Hepatocyte (in vitro differentiated cells): ENCODE measurements at regions not wholly inside any gene's neighbourhood (a gene's known extent, or its start where the extent isn't known, plus 50 kb on each side); places are given as distances from the start of the nearest gene placed in this dataset.
"Not testable (repeated sequence)": the region's sequence is repeated elsewhere in the genome, so short reads cannot be mapped to it uniquely, and the experiment has no call there.

ENCODE experiments used
- DNase-seq: peaks from one replicate; pipeline ENCODE4 v3.0.0-alpha.2; 2016; ENCODE audit warnings: low spot score
- H2AFZ ChIP-seq: fragments of 200-600 bp; sonication (generic); 2 replicates; pipeline ENCODE4 v1.6.0; 2016; ENCODE audit warnings: antibody characterized with exemption, mild to moderate bottlenecking
- H3K27ac ChIP-seq: fragments of 200-600 bp; sonication (generic); 2 replicates; pipeline ENCODE4 v1.5.1; 2016; ENCODE audit warnings: mild to moderate bottlenecking
- H3K27me3 ChIP-seq: fragments of 200-600 bp; sonication (generic); 2 replicates; pipeline ENCODE4 v1.6.1; 2016
- H3K36me3 ChIP-seq: fragments of 200-600 bp; sonication (generic); replicated peaks from 2 replicates; pipeline ENCODE4 v1.5.1; 2016; ENCODE audit warnings: low read depth; ENCODE audit not compliant: insufficient read depth
- H3K4me1 ChIP-seq: fragments of 200-600 bp; sonication (generic); 2 replicates; pipeline ENCODE4 v1.5.1; 2016; ENCODE audit warnings: mild to moderate bottlenecking, moderate library complexity; ENCODE audit not compliant: insufficient read depth
- H3K4me2 ChIP-seq: fragments of 200-600 bp; sonication (generic); 2 replicates; pipeline ENCODE4 v1.6.0; 2016
- H3K4me3 ChIP-seq: fragments of 200-600 bp; sonication (generic); 2 replicates; pipeline ENCODE4 v1.5.1; 2016; ENCODE audit warnings: mild to moderate bottlenecking
- H3K79me2 ChIP-seq: fragments of 200-600 bp; sonication (generic); 2 replicates; pipeline ENCODE4 v1.6.0; 2017; ENCODE audit warnings: mild to moderate bottlenecking
- H3K9me2 ChIP-seq: fragments of 200-600 bp; sonication (generic); replicated peaks from 2 replicates; pipeline ENCODE4 v1.6.0; 2017; ENCODE audit warnings: mild to moderate bottlenecking; ENCODE audit not compliant: insufficient read depth
- H3K9me3 ChIP-seq: fragments of 200-600 bp; sonication (generic); 2 replicates; pipeline ENCODE4 v1.5.1; 2016; ENCODE audit warnings: low read depth, mild to moderate bottlenecking
- H4K20me1 ChIP-seq: fragments of 200-600 bp; sonication (generic); 2 replicates; pipeline ENCODE4 v1.6.0; 2016; ENCODE audit warnings: mild to moderate bottlenecking; ENCODE audit not compliant: insufficient read depth, poor library complexity, severe bottlenecking
- EZH2 ChIP-seq: fragments of 200-600 bp; sonication (generic); IDR thresholded peaks from 2 replicates; pipeline ENCODE4 v1.6.1; 2016; ENCODE audit warnings: antibody characterized with exemption, mild to moderate bottlenecking, borderline replicate concordance
- EZH2phosphoT487 ChIP-seq: fragments of 200-600 bp; sonication (generic); IDR thresholded peaks from one replicate; pipeline ENCODE4 v1.6.1; 2018; ENCODE audit warnings: antibody characterized with exemption, mild to moderate bottlenecking, low read depth, moderate library complexity; ENCODE audit not compliant: unreplicated experiment, severe bottlenecking
- WGBS: methylation state at CpG from one replicate; pipeline ENCODE4 v1.1.6; 2016; ENCODE audit warnings: low lambda C conversion rate; ENCODE audit errors: missing lambda C conversion rate; 5-methylcytosine and 5-hydroxymethylcytosine counted together
- TF ChIP-seq, protein P1 (sequence below): fragments of 200-600 bp; sonication (generic); IDR thresholded peaks from 2 replicates; pipeline ENCODE4 v1.5.1; 2016; ENCODE audit warnings: antibody characterized with exemption, mild to moderate bottlenecking; ENCODE audit not compliant: poor library complexity

DNA sequence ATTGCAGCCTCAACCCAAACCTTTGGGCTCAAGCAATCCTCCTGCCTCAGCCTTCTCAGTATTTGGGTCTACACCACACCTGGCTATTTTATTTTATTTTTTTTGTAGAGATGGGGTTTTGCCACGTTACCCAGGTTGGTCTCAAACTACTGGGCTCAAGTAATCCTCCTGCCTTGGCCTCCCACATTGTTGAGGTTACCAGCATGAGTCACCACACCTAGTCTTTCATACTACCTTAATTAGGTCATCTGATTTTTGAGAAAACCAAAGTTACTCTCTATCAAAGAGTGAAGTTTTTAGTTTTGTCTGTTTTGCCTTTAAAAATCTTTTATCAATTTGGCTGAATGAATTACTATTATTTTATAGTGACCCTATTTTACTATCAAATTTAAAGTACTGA is 335.6 kb upstream of the LRRC4C start:
- TF ChIP-seq EZH2 (no peak), EZH2phosphoT487 (no peak)
- TF ChIP-seq, protein P1, sequence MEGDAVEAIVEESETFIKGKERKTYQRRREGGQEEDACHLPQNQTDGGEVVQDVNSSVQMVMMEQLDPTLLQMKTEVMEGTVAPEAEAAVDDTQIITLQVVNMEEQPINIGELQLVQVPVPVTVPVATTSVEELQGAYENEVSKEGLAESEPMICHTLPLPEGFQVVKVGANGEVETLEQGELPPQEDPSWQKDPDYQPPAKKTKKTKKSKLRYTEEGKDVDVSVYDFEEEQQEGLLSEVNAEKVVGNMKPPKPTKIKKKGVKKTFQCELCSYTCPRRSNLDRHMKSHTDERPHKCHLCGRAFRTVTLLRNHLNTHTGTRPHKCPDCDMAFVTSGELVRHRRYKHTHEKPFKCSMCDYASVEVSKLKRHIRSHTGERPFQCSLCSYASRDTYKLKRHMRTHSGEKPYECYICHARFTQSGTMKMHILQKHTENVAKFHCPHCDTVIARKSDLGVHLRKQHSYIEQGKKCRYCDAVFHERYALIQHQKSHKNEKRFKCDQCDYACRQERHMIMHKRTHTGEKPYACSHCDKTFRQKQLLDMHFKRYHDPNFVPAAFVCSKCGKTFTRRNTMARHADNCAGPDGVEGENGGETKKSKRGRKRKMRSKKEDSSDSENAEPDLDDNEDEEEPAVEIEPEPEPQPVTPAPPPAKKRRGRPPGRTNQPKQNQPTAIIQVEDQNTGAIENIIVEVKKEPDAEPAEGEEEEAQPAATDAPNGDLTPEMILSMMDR: no peak
- Histone ChIP-seq H3K27ac (no peak overlapping the region), H2AFZ (no peak overlapping the region), H3K4me1 (no peaks in the 10 kb centered on the region), H3K36me3 (no peaks in the 10 kb centered on the region), H3K4me3 (no peak overlapping the region), H4K20me1 (no peaks in the 10 kb centered on the region), H3K9me2 (no peaks in the 10 kb centered on the region), H3K4me2 (no peak overlapping the region), H3K79me2 (no peaks in the 10 kb centered on the region), H3K9me3 (no peaks in the 10 kb centered on the region), H3K27me3 (no peaks in the 10 kb centered on the region)
- no peak for DNase-seq
- 64% methylated on average over 1 of the region's 1 CpG for WGBS

DNA sequence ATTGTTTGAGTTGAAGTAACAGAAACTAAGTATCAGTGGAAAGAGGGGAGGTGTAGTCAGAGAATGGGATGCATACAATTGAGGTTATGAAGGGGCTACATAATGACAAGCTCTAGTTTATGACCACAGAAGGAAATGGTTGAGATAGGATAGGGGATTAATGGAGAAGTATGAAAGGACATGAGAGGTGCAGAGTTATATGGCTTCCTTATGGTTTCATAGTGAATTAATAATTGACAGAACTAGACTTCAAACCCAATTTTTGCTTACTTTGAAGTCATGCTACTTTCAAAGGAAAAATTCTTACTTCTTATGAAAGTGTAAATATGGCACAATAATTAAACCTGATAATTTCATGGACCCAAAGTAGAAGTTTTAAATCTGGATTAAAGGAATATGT is 340.3 kb upstream of the LRRC4C start:
- Histone ChIP-seq H3K4me3 (no peak overlapping the region), H3K27me3 (no peaks in the 10 kb centered on the region), H2AFZ (no peak overlapping the region), H3K4me1 (no peaks in the 10 kb centered on the region), H3K9me3 (no peaks in the 10 kb centered on the region), H3K36me3 (no peaks in the 10 kb centered on the region), H4K20me1 (no peaks in the 10 kb centered on the region), H3K4me2 (no peak overlapping the region), H3K79me2 (no peaks in the 10 kb centered on the region), H3K9me2 (no peaks in the 10 kb centered on the region), H3K27ac (no peak overlapping the region)
- TF ChIP-seq EZH2: no peak
- no peak for TF ChIP-seq EZH2phosphoT487
- TF ChIP-seq, protein P1: no peak
- DNase-seq: no peak

- no peak overlapping the region for H2AFZ ChIP-seq
- 55% methylated on average over 4 of the region's 4 CpGs for WGBS
- H3K27me3 ChIP-seq: no peaks in the 10 kb centered on the region
- no peaks in the 10 kb centered on the region for H3K4me1 ChIP-seq
- H4K20me1 ChIP-seq: no peaks in the 10 kb centered on the region
- H3K79me2 ChIP-seq: no peaks in the 10 kb centered on the region
- no peak overlapping the region for H3K4me3 ChIP-seq
- no peaks in the 10 kb centered on the region for H3K36me3 ChIP-seq
- H3K27ac ChIP-seq: no peak overlapping the region
- H3K9me2 ChIP-seq: no peaks in the 10 kb centered on the region
- TF ChIP-seq EZH2: no peak
- no peak overlapping the region for H3K4me2 ChIP-seq
- no peaks in the 10 kb centered on the region for H3K9me3 ChIP-seq
- no peak for DNase-seq
These were observed 344.4 kb upstream of the LRRC4C start for GRCh38 chr11:41803895-41804294.

DNA sequence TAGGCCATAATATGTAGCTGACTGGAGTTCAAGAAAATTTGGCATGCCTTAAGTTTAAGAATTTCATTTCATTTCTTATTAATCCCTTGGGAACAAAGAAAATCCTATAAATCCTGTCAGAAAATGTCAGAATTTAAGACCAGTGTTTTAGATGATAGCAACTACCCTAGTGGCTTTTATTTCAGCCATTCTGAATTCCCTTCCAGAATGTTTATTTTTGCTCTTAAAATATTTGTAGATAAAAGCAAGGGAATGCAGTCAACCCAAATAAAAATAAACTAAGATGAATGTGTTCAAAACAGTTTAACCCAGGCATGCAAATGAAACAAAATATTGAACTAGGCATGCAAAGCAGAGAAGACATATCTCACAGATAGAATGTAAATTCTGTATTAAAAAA is 356.9 kb upstream of the LRRC4C start:
- Histone ChIP-seq H3K4me1 (no peaks in the 10 kb centered on the region), H3K27me3 (no peaks in the 10 kb centered on the region), H3K36me3 (no peaks in the 10 kb centered on the region), H3K79me2 (no peaks in the 10 kb centered on the region), H3K9me2 (no peaks in the 10 kb centered on the region), H2AFZ (no peak overlapping the region), H4K20me1 (no peaks in the 10 kb centered on the region), H3K27ac (no peak overlapping the region), H3K9me3 (no peaks in the 10 kb centered on the region), H3K4me2 (no peak overlapping the region), H3K4me3 (no peak overlapping the region)
- DNase-seq: no peak
- TF ChIP-seq EZH2phosphoT487 (no peak), EZH2 (no peak)
- TF ChIP-seq, protein P1: no peak

DNA sequence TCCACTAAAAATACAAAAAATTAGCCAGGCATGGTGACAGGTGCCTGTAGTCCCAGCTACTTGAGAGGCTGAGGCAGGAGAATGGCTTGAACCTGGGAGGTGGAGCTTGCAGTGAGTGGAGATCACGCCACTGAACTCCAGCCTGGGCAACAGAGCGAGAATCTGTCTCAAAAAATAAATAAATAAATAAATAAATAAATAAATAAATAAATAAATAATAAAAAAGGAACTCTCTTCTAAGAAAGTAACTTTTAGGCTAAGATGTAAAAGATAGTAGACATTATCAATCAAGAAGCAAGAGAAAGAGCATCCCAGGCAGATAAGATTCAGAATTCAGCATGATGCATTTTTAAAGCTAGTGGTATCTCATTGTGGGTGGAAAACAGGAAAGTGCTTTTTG is 364.8 kb upstream of the LRRC4C start:
- not testable (repeated sequence) for H3K36me3 ChIP-seq
- WGBS: 70% methylated on average over 2 of the region's 2 CpGs

More for the DNA sequence above, 364.8 kb upstream of the LRRC4C start:
- not testable (repeated sequence) for H3K4me1 ChIP-seq, H3K4me2 ChIP-seq, H2AFZ ChIP-seq, H3K79me2 ChIP-seq, H3K27me3 ChIP-seq, DNase-seq, H3K4me3 ChIP-seq, H4K20me1 ChIP-seq, H3K9me3 ChIP-seq, H3K27ac ChIP-seq, H3K9me2 ChIP-seq
